ENCODE measurements at regions not wholly inside any gene's neighbourhood (a gene's known extent, or its start where the extent isn't known, plus 50 kb on each side); places are given as distances from the start of the nearest gene placed in this dataset.
"Not testable (repeated sequence)": the region's sequence is repeated elsewhere in the genome, so short reads cannot be mapped to it uniquely, and the experiment has no call there.

GRCh38 chr14:71405676-71406075 lies 498.4 kb downstream of the PCNX1 start:
- DNase-seq, result no peak

- no peak for DNase-seq
Measured at GRCh38 chr14:71408362-71409030, 501.2 kb downstream of the PCNX1 start.

GRCh38 chr14:71410578-71411284 lies 503.5 kb downstream of the PCNX1 start:
- DNase-seq, result no peak

- DNase-seq, result no peak
Measured at GRCh38 chr14:71411285-71411595, 504.0 kb downstream of the PCNX1 start.

- DNase-seq, result no peak
Measured at GRCh38 chr14:71411738-71412137, 504.5 kb downstream of the PCNX1 start.

- no peak for DNase-seq
Measured at GRCh38 chr14:71414631-71415403, 507.6 kb downstream of the PCNX1 start.

- no peak for DNase-seq
Measured at GRCh38 chr14:71415404-71415690, 508.1 kb downstream of the PCNX1 start.

GRCh38 chr14:71416392-71416791 lies 509.1 kb downstream of the PCNX1 start:
- no peak for DNase-seq

- no peak for DNase-seq
Measured at GRCh38 chr14:71418532-71419245, 511.4 kb downstream of the PCNX1 start.

- DNase-seq, result no peak
Measured at GRCh38 chr14:71423481-71423880, 508.7 kb upstream of the RGS6 start.

GRCh38 chr14:71424941-71425340 lies 507.3 kb upstream of the RGS6 start:
- DNase-seq, result no peak

GRCh38 chr14:71426001-71426400 lies 506.2 kb upstream of the RGS6 start:
- DNase-seq, result no peak

- DNase-seq, result no peak
Measured at GRCh38 chr14:71429902-71430301, 502.3 kb upstream of the RGS6 start.

GRCh38 chr14:71430321-71430677 lies 501.9 kb upstream of the RGS6 start:
- DNase-seq, result no peak

- DNase-seq, result no peak
Measured at GRCh38 chr14:71430678-71431376, 501.4 kb upstream of the RGS6 start.

GRCh38 chr14:71432334-71433110 lies 499.7 kb upstream of the RGS6 start:
- no peak for DNase-seq

GRCh38 chr14:71433303-71433702 lies 498.9 kb upstream of the RGS6 start:
- DNase-seq, result no peak

GRCh38 chr14:71435641-71436040 lies 496.6 kb upstream of the RGS6 start:
- not testable (repeated sequence) for DNase-seq

- DNase-seq, result no peak
Measured at GRCh38 chr14:71437870-71438269, 494.4 kb upstream of the RGS6 start.

GRCh38 chr14:71438684-71439083 lies 493.5 kb upstream of the RGS6 start:
- no peak for DNase-seq

- no peak for DNase-seq
Measured at GRCh38 chr14:71441126-71441525, 491.1 kb upstream of the RGS6 start.
